HG03196 (cell line): ENCODE measurements at regions not wholly inside any gene's neighbourhood (a gene's known extent, or its start where the extent isn't known, plus 50 kb on each side); places are given as distances from the start of the nearest gene placed in this dataset.
"Not testable (repeated sequence)": the region's sequence is repeated elsewhere in the genome, so short reads cannot be mapped to it uniquely, and the experiment has no call there.

Source experiments
- ATAC-seq: cut with Tn5 transposase; IDR thresholded peaks from one replicate; pipeline ENCODE4 v1.9.1; 2021; ENCODE audit not compliant: unreplicated experiment

DNA sequence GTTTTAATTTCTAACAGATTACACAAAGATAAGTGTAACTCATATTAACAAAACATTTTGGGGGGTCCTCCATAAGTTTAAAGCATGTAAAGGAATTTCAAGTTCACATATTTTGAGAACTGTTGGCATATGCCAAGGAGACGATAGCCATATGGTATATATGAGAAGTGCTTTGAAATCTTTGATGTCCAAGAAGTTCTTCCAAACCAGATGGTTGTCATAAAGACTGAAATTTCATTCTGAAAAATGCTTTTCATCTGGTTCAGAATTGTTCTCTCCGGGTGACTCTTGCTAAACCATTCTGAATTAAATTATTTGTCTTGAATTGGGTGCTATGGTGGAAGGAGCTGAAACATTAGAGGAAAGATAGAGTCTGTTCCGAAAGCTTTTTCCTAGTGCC lies 513.0 kb upstream of the AKR1E2 start:
- ATAC-seq, result no peak

GRCh38 chr10:4312051-4312835 lies 513.8 kb upstream of the AKR1E2 start:
- ATAC-seq, result no peak

DNA sequence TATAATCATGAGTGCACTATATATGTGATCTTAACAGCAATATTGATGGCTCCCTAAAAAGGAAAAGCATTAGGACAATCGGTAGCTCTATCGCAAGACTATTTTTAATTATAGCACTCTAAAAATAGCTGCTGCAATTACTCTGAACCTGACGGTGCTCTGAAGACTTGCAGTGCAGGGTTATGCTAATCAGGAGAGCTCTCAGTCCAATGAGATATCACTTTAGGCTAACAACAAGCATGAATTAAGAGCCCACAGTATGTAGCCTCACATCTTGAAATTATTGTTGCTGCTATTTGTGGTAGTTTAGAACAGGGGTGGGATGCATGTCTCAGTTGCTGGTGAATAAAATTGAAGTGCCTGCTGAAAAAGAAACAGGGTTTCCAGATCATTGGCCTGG lies 515.8 kb upstream of the AKR1E2 start:
- ATAC-seq, result no peak

- ATAC-seq, result no peak
Measured at GRCh38 chr10:4307910-4308309, 518.1 kb upstream of the AKR1E2 start.

GRCh38 chr10:4306871-4307270 lies 519.1 kb upstream of the AKR1E2 start:
- no peak for ATAC-seq

DNA sequence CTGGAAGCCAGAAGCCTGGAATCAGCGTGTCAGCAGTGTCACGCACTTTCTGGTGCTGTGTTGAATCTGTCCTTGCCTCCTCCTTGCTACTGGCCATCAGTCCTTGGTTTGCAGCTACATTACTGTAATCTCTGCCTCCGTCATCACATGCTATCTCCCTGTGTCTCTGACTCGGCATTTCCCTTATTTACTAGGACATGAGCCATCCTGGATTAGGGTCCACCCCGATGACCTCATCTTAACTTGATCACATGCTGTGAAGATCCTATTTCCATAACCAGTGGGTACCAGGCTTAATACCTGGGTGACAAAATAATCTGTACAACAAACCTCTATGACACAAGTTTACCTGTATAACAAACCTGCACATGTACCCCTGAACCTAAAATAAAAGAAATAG lies 518.0 kb upstream of the KLF6 start:
- ATAC-seq, result no peak

DNA sequence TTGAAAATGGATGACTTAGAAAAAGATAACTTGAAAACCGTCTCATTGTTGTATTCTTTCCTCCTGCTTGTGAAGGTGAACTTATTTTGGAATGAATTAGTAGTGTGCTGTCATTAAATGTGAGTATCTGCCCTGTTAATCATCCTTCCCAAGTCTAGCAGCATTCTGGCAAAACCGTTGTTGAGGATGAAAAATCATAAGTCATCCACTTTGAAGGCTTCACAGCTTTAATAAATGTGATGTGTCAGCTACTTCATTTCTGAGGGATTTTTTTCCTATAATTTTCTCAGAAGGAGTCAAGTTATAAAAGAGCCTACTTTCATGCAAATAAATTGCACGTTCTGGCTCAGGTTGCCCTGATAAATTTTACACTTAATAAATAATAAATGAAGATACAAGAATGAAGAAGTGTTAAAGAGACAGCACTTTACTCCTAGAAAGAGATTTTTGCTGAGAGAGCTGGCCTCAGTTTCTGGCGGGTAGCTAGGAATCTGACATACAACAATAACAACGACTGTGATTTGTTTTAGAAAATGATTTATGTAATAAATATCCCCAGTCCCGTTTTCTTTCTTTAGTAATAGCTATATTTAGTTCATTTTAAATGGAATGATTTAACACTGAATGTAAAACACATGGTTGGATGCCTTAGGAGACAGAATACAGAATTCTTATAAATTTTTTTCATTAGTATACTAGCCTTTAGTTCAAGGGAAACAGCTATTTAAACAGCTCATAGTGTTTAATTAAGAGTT lies 516.5 kb upstream of the KLF6 start:
- ATAC-seq, result no peak

DNA sequence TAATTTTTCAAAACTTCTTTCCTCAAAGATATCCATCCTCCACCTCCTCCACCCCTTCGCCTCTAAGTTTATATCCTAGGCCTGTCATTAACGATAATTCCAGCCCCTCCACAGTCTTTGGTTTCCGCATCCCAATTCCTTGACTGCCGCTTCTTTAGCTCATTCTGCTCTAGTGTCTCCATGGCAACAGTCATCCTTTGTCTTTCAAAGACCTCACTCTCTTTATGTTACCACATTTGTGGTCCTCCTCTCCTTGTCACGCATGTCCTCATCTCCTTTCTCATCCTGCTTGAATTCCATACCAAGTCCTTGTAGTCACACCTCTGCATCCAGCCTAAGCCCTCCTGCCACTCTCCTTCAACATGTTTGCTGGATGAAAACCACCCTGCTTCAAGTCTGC lies 511.2 kb upstream of the KLF6 start:
- ATAC-seq, result no peak

DNA sequence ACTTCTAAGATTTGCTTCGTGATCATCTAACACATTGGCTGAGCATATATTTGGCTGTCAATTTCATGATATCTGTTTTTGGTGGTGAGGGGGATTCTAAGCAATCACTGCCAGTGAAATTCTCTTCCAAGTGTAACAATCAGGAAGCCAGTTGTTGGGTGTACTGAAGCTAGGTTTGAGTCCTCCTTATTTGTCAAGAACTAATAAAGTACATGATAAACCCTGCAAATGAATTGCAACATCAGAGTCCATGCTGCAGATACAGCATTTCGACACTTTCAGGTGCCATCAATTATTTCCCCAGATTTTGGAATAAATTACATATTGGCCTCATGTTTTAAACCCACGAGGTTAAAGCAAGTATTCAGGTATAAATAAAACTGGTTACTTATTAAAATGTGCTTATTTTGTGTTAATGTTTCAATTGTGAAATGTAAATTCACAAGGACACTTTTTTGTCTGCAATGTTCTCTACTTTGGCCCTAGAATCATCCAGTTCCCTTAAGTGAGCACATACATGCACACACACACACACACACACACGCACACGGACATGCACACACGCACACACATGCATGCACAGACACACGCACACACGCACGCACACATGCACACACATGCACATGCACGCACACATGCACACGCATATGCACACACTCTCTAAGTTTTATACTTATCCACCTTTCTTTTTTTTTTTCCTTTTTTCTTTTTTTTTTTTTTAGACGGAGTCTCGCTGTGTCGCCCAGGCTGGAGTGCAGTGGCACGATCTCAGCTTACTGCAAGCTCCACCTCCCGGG lies 510.2 kb upstream of the KLF6 start:
- ATAC-seq, result no peak

- ATAC-seq, result no peak
Measured at GRCh38 chr10:4294271-4294670, 509.3 kb upstream of the KLF6 start.

- ATAC-seq, result no peak
Measured at GRCh38 chr10:4291990-4292389, 507.0 kb upstream of the KLF6 start.

GRCh38 chr10:4285121-4285520 lies 500.1 kb upstream of the KLF6 start:
- no peak for ATAC-seq

- no peak for ATAC-seq
Measured at GRCh38 chr10:4283846-4284610, 499.0 kb upstream of the KLF6 start.

GRCh38 chr10:4282496-4282895 lies 497.5 kb upstream of the KLF6 start:
- no peak for ATAC-seq

DNA sequence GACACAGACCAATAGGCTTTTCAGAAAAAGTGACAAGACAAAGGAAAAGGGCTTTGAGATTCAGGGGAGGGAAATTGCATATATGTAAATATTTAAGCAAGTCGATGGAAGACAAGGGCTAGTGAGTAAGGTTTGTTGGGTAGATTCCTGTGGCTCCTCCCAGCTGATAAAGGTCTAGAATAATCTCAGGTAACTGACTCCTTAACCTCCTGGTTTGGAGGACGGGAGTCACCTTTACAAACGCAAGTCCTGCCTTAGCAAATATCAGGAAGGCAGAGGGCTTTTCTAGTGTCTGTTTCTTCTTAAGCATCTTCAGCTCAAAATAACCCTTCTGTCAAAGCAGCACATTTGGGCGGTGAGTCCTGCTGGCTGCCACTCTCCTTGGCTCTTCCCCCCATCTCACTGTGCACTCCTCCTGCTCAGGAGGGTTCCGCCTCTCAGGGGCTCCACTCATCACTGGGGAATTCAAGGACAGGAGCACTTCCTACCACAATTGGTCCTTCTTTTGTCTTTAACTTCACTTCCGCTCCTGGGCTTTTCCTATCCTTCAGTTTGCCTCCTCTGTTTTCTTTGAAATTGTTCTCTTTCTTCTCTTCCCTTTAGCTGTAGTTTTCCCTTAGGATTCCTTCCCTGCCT lies 496.3 kb upstream of the KLF6 start:
- no peak for ATAC-seq

GRCh38 chr10:4280461-4281189 lies 495.6 kb upstream of the KLF6 start:
- ATAC-seq, result no peak

- no peak for ATAC-seq
Measured at GRCh38 chr10:4279655-4280054, 494.6 kb upstream of the KLF6 start.

DNA sequence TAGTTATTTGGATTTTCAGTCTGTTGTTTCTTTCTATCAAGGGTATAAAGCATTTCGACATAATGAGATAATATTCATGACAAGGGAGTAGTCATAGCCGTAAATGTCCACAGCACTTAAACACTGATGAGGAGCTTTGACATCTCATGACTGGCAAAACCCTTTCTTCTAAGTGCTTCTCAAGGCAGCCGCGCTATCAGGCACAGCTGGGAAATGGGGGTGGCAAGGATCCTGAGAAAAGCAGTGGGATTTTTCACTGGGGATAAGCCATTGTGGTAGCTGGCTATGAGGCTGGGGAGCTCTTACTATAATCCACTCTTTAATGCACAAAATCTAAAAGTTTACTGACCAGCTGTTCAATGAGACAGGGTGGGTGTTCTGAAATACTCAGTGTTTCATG lies 493.2 kb upstream of the KLF6 start:
- ATAC-seq, result no peak

GRCh38 chr10:4276151-4276550 lies 491.1 kb upstream of the KLF6 start:
- no peak for ATAC-seq

DNA sequence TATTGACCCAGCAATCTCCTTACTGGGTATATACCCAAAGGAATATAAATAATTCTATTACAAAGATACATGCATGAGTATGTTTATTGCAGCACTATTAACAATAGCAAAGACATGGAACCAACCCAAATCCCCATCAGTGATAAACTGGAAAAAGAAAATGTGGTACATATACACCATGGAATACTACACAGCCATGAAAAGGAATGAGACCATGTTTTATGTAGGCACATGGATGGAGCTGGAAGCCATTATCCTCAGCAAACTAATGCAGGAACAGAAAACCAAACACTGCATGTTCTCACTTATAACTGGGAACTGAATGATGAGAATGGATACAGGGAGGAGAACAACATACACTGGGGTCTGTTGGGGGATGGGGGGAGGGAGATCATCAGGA lies 489.7 kb upstream of the KLF6 start:
- ATAC-seq, result not testable (repeated sequence)
